ENCODE measurements at regions not wholly inside any gene's neighbourhood (a gene's known extent, or its start where the extent isn't known, plus 50 kb on each side); places are given as distances from the start of the nearest gene placed in this dataset.

GRCh38 chr16:85546585-85547447 is 66.3 kb upstream of the GSE1 start:
- no peak for DNase-seq
- Histone ChIP-seq H3K9me3 (ENCODE audit: insufficient read depth, low read depth) (no peaks in the 10 kb centered on the region), H3K27ac (no peak overlapping the region), H3F3A (ENCODE audit: insufficient read depth, low read depth) (peaks cover 9% of the 10 kb centered on the region; the same call in 1 of the 2 replicates), H2AFZ (no peak overlapping the region), H3K4me3 (no peak overlapping the region), H3K4me1 (replicated peaks; ENCODE audit: insufficient read depth) (peaks cover 7% of the 10 kb centered on the region; the same call in 1 of the 2 replicates), H3K27me3 (ENCODE audit: insufficient read depth, low read depth) (no peaks in the 10 kb centered on the region), H3K79me2 (ENCODE audit: low read depth) (no peaks in the 10 kb centered on the region), H4K20me1 (ENCODE audit: insufficient read depth) (no peaks in the 10 kb centered on the region), H3K4me2 (no peak overlapping the region), H3K36me3 (ENCODE audit: low read depth) (no peaks in the 10 kb centered on the region), H3K9me2 (ENCODE audit: insufficient read depth) (no peaks in the 10 kb centered on the region)
- BruUV-seq (replicated peaks): no TSS peak
- TF ChIP-seq EZH2 (IDR thresholded peaks at IDR 0.05; ENCODE audit: low read depth): no peak
- no peak for TF ChIP-seq CTCF (conservative IDR thresholded peaks at IDR 0.05)
- intact Hi-C loops (cut with micrococcal nuclease; ENCODE audit: unreplicated experiment): no loop called here
- POLR2A ChIA-PET (ENCODE audit: unreplicated experiment): no interaction called here
- CTCF ChIA-PET: interaction anchor here (1.2 kb wide), 1 partner anchor 11 kb away, joined by 3 read pairs; no protein-coding TSS in a partner anchor

GRCh38 chr16:85548375-85548774 is 64.7 kb upstream of the GSE1 start:
- TF ChIP-seq CTCF (conservative IDR thresholded peaks at IDR 0.05) (no peak), EZH2 (IDR thresholded peaks at IDR 0.05; ENCODE audit: low read depth) (no peak)
- CTCF ChIA-PET: no interaction called here
- no TSS peak for BruUV-seq (replicated peaks)

GRCh38 chr16:85549766-85550421 is 63.2 kb upstream of the GSE1 start:
- H3K4me3 ChIP-seq: no peak overlapping the region
- H3K79me2 ChIP-seq (ENCODE audit: low read depth): peaks cover 1% of the 10 kb centered on the region
- H3K36me3 ChIP-seq (ENCODE audit: low read depth): no peaks in the 10 kb centered on the region
- CTCF ChIA-PET: interaction anchor here (0.6 kb wide), 1 partner anchor 443 kb away, joined by 6 read pairs; no protein-coding TSS in a partner anchor
- no peaks in the 10 kb centered on the region for H3K9me2 ChIP-seq (ENCODE audit: insufficient read depth)
- no peak overlapping the region for H3K27ac ChIP-seq
- H3F3A ChIP-seq (ENCODE audit: insufficient read depth, low read depth): peaks cover 19% of the 10 kb centered on the region; the same call in 1 of the 2 replicates
- BruUV-seq (replicated peaks): no TSS peak
- TF ChIP-seq CTCF (conservative IDR thresholded peaks at IDR 0.05): no peak
- intact Hi-C loops (cut with micrococcal nuclease; ENCODE audit: unreplicated experiment): no loop called here
- no peak overlapping the region for H3K4me2 ChIP-seq
- H3K4me1 ChIP-seq (replicated peaks; ENCODE audit: insufficient read depth): peaks cover 14% of the 10 kb centered on the region
- no peaks in the 10 kb centered on the region for H4K20me1 ChIP-seq (ENCODE audit: insufficient read depth)
- no peaks in the 10 kb centered on the region for H3K9me3 ChIP-seq (ENCODE audit: insufficient read depth, low read depth)
- POLR2A ChIA-PET (ENCODE audit: unreplicated experiment): no interaction called here
- H3K27me3 ChIP-seq (ENCODE audit: insufficient read depth, low read depth): no peaks in the 10 kb centered on the region
- DNase-seq: no peak
- H2AFZ ChIP-seq: no peak overlapping the region

More at GRCh38 chr16:85548375-85548774, 64.7 kb upstream of the GSE1 start:
- Histone ChIP-seq H3K9me3 (ENCODE audit: insufficient read depth, low read depth) (no peaks in the 10 kb centered on the region), H3F3A (ENCODE audit: insufficient read depth, low read depth) (peaks cover 10% of the 10 kb centered on the region; the same call in 1 of the 2 replicates), H3K79me2 (ENCODE audit: low read depth) (no peaks in the 10 kb centered on the region), H2AFZ (no peak overlapping the region), H4K20me1 (ENCODE audit: insufficient read depth) (no peaks in the 10 kb centered on the region), H3K27ac (no peak overlapping the region), H3K4me3 (no peak overlapping the region), H3K4me2 (no peak overlapping the region), H3K27me3 (ENCODE audit: insufficient read depth, low read depth) (no peaks in the 10 kb centered on the region), H3K9me2 (ENCODE audit: insufficient read depth) (no peaks in the 10 kb centered on the region), H3K4me1 (replicated peaks; ENCODE audit: insufficient read depth) (peaks cover 14% of the 10 kb centered on the region), H3K36me3 (ENCODE audit: low read depth) (no peaks in the 10 kb centered on the region)
- intact Hi-C loops (cut with micrococcal nuclease; ENCODE audit: unreplicated experiment): no loop called here
- POLR2A ChIA-PET (ENCODE audit: unreplicated experiment): interaction anchor here (0.7 kb wide), 1 partner anchor 10 kb away, joined by 8 read pairs; no protein-coding TSS in a partner anchor
- no peak for DNase-seq

Data from PC-9 (cell line).